ENCODE measurements at regions not wholly inside any gene's neighbourhood (a gene's known extent, or its start where the extent isn't known, plus 50 kb on each side); places are given as distances from the start of the nearest gene placed in this dataset.

DNA sequence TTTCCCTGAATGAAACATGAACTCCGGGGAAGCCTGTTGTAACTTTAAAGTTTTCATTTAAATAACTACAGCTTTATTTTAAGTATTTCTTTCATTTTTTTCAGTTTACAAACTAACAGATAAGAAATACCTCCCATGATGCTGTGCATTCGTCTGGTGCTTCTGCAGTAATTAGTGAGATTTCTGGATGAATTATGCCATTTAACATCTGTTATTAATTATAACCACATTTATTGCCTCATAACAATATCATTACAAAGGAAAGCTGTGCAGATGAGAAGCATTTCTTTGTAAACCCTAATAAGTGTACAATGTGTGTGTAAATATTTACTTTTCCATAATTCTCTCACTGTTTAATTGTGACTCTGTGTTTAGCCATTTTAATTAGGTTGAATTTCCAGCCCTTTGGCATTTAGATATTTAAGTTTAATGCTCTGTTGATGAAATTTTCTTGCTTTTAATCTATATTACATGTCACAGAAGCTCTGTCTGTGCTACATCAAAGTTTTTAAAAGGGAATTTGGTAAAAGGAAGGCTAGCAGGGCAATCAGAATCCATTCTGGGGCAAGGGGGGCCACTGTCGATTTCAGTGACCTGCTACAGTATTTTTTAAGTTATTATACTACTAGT is 418.0 kb downstream of the SPATA31D1 start:
- Histone ChIP-seq H3K4me1 (ENCODE audit: control insufficient read depth in 5 of 5, insufficient read depth in 5 of 5, low read length in 5 of 5) (peaks cover 0 to 33% (median 10%) of the 10 kb centered on the region in 5 donors), H3K27me3 (ENCODE audit: control insufficient read depth in 3 of 3, insufficient read depth in 3 of 3, low read length in 2 of 3) (no peaks in the 10 kb centered on the region), H3K9me3 (ENCODE audit: control insufficient read depth in 4 of 4, insufficient read depth in 3 of 4, low read length in 3 of 4) (no peaks in the 10 kb centered on the region), H3K4me3 (no peak overlapping the region), H3K27ac (ENCODE audit: low read depth in 1 of 2, low read length in 1 of 2) (no peak overlapping the region), H3K36me3 (ENCODE audit: control insufficient read depth in 4 of 4, insufficient read depth in 4 of 4, low read length in 4 of 4) (no peaks in the 10 kb centered on the region), H3K9ac (ENCODE audit: insufficient read depth in 1 of 2, low read length in 2 of 2) (no peak overlapping the region)
- TF ChIP-seq, protein P1, sequence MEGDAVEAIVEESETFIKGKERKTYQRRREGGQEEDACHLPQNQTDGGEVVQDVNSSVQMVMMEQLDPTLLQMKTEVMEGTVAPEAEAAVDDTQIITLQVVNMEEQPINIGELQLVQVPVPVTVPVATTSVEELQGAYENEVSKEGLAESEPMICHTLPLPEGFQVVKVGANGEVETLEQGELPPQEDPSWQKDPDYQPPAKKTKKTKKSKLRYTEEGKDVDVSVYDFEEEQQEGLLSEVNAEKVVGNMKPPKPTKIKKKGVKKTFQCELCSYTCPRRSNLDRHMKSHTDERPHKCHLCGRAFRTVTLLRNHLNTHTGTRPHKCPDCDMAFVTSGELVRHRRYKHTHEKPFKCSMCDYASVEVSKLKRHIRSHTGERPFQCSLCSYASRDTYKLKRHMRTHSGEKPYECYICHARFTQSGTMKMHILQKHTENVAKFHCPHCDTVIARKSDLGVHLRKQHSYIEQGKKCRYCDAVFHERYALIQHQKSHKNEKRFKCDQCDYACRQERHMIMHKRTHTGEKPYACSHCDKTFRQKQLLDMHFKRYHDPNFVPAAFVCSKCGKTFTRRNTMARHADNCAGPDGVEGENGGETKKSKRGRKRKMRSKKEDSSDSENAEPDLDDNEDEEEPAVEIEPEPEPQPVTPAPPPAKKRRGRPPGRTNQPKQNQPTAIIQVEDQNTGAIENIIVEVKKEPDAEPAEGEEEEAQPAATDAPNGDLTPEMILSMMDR (IDR thresholded peaks at IDR 0.05; ENCODE audit: control extremely low read depth, extremely low read depth): no peak
- ATAC-seq (ENCODE audit: insufficient read depth, low FRiP score): no peak
- whole genome bisulfite sequencing, 2 donors: 80 to 95% methylated on average over 3 of the region's 3 CpGs
- DNase-seq: peak; percentile 15 to 65 (median 49)

DNA sequence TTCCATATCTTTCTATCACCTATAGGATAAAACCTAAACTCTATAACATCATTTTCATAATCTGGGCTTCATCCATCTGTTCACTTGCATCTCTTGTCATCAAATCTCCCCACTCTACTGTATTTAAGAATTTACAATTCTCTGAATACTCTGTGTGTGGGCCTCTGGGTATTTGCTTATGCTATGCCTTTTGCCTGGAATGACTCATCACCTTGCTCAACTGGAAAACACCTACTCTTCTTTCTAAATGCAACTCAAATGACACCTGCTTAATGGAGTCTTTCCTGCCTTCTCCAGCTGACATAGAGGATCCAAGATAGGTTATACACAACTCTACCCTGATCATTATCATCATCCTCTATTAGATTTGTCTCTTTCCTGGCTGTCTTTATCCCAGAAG is 421.7 kb downstream of the SPATA31D1 start:
- H3K36me3 ChIP-seq (ENCODE audit: control insufficient read depth in 4 of 4, insufficient read depth in 4 of 4, low read length in 4 of 4): no peaks in the 10 kb centered on the region
- peaks cover 0 to 3% (median 0%) of the 10 kb centered on the region in 4 donors for H3K9me3 ChIP-seq (ENCODE audit: control insufficient read depth in 4 of 4, insufficient read depth in 3 of 4, low read length in 3 of 4)
- H3K27me3 ChIP-seq (ENCODE audit: control insufficient read depth in 3 of 3, insufficient read depth in 3 of 3, low read length in 2 of 3): no peaks in the 10 kb centered on the region
- no peak overlapping the region for H3K4me3 ChIP-seq
- peaks cover 0 to 24% (median 12%) of the 10 kb centered on the region in 5 donors for H3K4me1 ChIP-seq (ENCODE audit: control insufficient read depth in 5 of 5, insufficient read depth in 5 of 5, low read length in 5 of 5)
- no peak for ATAC-seq (ENCODE audit: insufficient read depth, low FRiP score)
- TF ChIP-seq, protein P1 (IDR thresholded peaks at IDR 0.05; ENCODE audit: control extremely low read depth, extremely low read depth): no peak
- H3K9ac ChIP-seq (ENCODE audit: insufficient read depth in 1 of 2, low read length in 2 of 2): no peak overlapping the region
- no peak overlapping the region for H3K27ac ChIP-seq (ENCODE audit: low read depth in 1 of 2, low read length in 1 of 2)
- no peak for DNase-seq

- no peak for ATAC-seq (ENCODE audit: insufficient read depth, low FRiP score)
- TF ChIP-seq, protein P1 (IDR thresholded peaks at IDR 0.05; ENCODE audit: control extremely low read depth, extremely low read depth): no peak
- Histone ChIP-seq H3K4me1 (ENCODE audit: control insufficient read depth in 5 of 5, insufficient read depth in 5 of 5, low read length in 5 of 5) (peaks cover 0 to 19% (median 12%) of the 10 kb centered on the region in 5 donors), H3K27me3 (ENCODE audit: control insufficient read depth in 3 of 3, insufficient read depth in 3 of 3, low read length in 2 of 3) (no peaks in the 10 kb centered on the region), H3K9me3 (ENCODE audit: control insufficient read depth in 4 of 4, insufficient read depth in 3 of 4, low read length in 3 of 4) (peaks cover 0 to 4% (median 0%) of the 10 kb centered on the region in 4 donors), H3K4me3 (no peak overlapping the region), H3K27ac (ENCODE audit: low read depth in 1 of 2, low read length in 1 of 2) (no peak overlapping the region), H3K36me3 (ENCODE audit: control insufficient read depth in 4 of 4, insufficient read depth in 4 of 4, low read length in 4 of 4) (no peaks in the 10 kb centered on the region), H3K9ac (ENCODE audit: insufficient read depth in 1 of 2, low read length in 2 of 2) (no peak overlapping the region)
- peak in 2 of 3 donors; percentile 7 to 32 for DNase-seq
These were observed 422.3 kb downstream of the SPATA31D1 start for GRCh38 chr9:82410866-82411265.

Data from lung (tissue), 11 donors.